ENCODE measurements at regions not wholly inside any gene's neighbourhood (a gene's known extent, or its start where the extent isn't known, plus 50 kb on each side); places are given as distances from the start of the nearest gene placed in this dataset.
A peak's percentile ranks its signal among the peaks of the same experiment; 100 is the strongest.

DNA sequence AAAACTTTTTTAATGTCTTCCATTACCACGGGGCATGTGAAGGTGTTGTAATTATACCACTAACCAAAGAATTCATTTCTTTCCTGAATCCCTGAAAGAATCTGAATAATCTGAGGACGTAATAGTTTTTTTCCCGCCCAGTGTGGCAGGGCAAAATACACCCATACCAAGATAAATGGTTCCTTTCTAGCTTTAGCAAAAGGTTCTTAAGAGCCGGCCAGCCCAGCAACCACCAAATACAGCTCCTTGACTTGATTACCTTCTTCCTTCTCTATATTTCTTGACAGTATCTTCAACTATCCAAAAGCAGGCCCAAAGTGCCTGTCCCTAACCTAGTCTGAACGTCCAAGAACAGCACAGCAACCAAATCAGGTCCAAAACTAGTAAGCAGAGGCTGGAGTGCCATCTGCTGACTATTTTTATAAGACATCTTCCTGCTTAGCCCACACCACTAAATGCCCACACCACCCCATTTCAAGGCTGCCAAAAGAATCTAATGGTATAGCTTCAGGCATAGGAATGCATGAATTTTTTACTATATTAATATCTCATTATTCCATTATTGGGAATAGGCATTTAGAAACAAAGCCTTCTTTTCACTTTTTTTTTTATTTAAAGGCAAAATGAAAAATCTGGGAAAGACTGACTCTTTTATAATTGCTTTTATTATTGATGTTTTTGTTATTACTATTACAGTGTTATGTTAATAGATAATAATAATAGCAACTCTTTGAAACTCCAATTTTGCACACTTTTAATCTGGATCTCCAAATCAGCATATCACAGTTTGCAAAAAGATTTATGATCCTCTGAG lies 524.4 kb downstream of the MED13L start:
- Histone ChIP-seq H3K9ac (ENCODE audit: low read depth in 1 of 2, low read length in 2 of 2) (no peak overlapping the region), H3K9me3 (ENCODE audit: control insufficient read depth in 4 of 4, low read length in 3 of 4) (no peaks in the 10 kb centered on the region), H3K27ac (ENCODE audit: low read depth in 1 of 2, low read length in 2 of 2) (no peak overlapping the region), H3K27me3 (ENCODE audit: control insufficient read depth in 4 of 4, insufficient read depth in 4 of 4, low read length in 3 of 4) (peaks cover 0 to 4% (median 1%) of the 10 kb centered on the region in 4 donors), H3K36me3 (ENCODE audit: control insufficient read depth in 4 of 4, insufficient read depth in 3 of 4, low read depth in 1 of 4, low read length in 3 of 4) (no peaks in the 10 kb centered on the region), H3K4me3 (ENCODE audit: low read depth in 1 of 3, low read length in 3 of 3) (no peak overlapping the region), H3K4me1 (ENCODE audit: control insufficient read depth in 4 of 4, insufficient read depth in 4 of 4, low read length in 3 of 4) (no peaks in the 10 kb centered on the region)
- peak; percentile 68 for TF ChIP-seq CTCF (IDR thresholded peaks at IDR 0.05; ENCODE audit: low read depth, low read length, missing input control)
- TF ChIP-seq, protein P1, sequence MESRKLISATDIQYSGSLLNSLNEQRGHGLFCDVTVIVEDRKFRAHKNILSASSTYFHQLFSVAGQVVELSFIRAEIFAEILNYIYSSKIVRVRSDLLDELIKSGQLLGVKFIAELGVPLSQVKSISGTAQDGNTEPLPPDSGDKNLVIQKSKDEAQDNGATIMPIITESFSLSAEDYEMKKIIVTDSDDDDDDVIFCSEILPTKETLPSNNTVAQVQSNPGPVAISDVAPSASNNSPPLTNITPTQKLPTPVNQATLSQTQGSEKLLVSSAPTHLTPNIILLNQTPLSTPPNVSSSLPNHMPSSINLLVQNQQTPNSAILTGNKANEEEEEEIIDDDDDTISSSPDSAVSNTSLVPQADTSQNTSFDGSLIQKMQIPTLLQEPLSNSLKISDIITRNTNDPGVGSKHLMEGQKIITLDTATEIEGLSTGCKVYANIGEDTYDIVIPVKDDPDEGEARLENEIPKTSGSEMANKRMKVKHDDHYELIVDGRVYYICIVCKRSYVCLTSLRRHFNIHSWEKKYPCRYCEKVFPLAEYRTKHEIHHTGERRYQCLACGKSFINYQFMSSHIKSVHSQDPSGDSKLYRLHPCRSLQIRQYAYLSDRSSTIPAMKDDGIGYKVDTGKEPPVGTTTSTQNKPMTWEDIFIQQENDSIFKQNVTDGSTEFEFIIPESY (IDR thresholded peaks at IDR 0.05) = no peak
- peak; percentile 88 to 93 for TF ChIP-seq RAD21 (IDR thresholded peaks at IDR 0.05)
- DNase-seq (ENCODE audit: low spot score) = peak; percentile 37
- WGBS = 66% methylated on average over 5 of the region's 5 CpGs

DNA sequence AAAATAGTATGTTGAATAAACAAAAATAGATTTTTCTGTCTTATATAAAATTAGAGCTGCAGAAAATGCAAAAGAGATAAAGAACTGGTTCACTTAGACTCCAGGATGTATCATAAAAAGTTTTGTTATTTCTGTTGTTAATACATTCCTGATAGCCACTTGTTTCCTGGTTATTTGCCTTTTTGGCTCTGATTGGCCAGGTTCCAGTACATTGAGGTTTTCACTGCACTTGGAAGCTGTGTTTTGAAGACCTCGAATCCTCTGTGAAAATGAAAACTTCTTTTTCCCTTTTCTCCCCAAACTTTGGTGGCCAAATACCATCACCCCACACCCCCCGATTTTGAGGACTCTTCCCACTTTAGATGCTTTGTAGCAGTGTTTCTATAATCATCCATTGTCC lies 525.3 kb downstream of the MED13L start:
- Histone ChIP-seq H3K36me3 (ENCODE audit: control insufficient read depth in 4 of 4, insufficient read depth in 3 of 4, low read depth in 1 of 4, low read length in 3 of 4) (no peaks in the 10 kb centered on the region), H3K27me3 (ENCODE audit: control insufficient read depth in 4 of 4, insufficient read depth in 4 of 4, low read length in 3 of 4) (peaks cover 0 to 3% (median 0%) of the 10 kb centered on the region in 4 donors), H3K9ac (ENCODE audit: low read depth in 1 of 2, low read length in 2 of 2) (no peak overlapping the region), H3K4me1 (ENCODE audit: control insufficient read depth in 4 of 4, insufficient read depth in 4 of 4, low read length in 3 of 4) (no peaks in the 10 kb centered on the region), H3K9me3 (ENCODE audit: control insufficient read depth in 4 of 4, low read length in 3 of 4) (no peaks in the 10 kb centered on the region), H3K27ac (ENCODE audit: low read depth in 1 of 2, low read length in 2 of 2) (no peak overlapping the region), H3K4me3 (ENCODE audit: low read depth in 1 of 3, low read length in 3 of 3) (no peak overlapping the region)
- TF ChIP-seq YY1 (IDR thresholded peaks at IDR 0.05) = no peak
- no peak for TF ChIP-seq HNF4A (conservative IDR thresholded peaks at IDR 0.05)
- no peak for TF ChIP-seq EGR1 (IDR thresholded peaks at IDR 0.05; ENCODE audit: low read depth in 2 of 2)
- TF ChIP-seq CTCF (IDR thresholded peaks at IDR 0.05; ENCODE audit: low read depth, low read length, missing input control) = no peak
- no peak for TF ChIP-seq ATF3 (IDR thresholded peaks at IDR 0.05)
- TF ChIP-seq, protein P1 (IDR thresholded peaks at IDR 0.05) = no peak
- no peak for TF ChIP-seq FOXA1 (IDR thresholded peaks at IDR 0.05)
- TF ChIP-seq RXRA (IDR thresholded peaks at IDR 0.05) = no peak
- no peak for TF ChIP-seq GABPA (IDR thresholded peaks at IDR 0.05 in 1 of 2, conservative IDR thresholded peaks at IDR 0.05 in 1 of 2)
- TF ChIP-seq JUND (IDR thresholded peaks at IDR 0.05) = no peak
- no peak for TF ChIP-seq MAX (IDR thresholded peaks at IDR 0.05)
- TF ChIP-seq TAF1 (conservative IDR thresholded peaks at IDR 0.05) = no peak
- no peak for TF ChIP-seq FOXA2 (IDR thresholded peaks at IDR 0.05)
- TF ChIP-seq RAD21 (IDR thresholded peaks at IDR 0.05) = no peak
- no peak for TF ChIP-seq SP1 (IDR thresholded peaks at IDR 0.05)
- TF ChIP-seq NR2F2 (IDR thresholded peaks at IDR 0.05) = no peak
- TF ChIP-seq HNF4G (IDR thresholded peaks at IDR 0.05) = no peak
- TF ChIP-seq, protein P2, sequence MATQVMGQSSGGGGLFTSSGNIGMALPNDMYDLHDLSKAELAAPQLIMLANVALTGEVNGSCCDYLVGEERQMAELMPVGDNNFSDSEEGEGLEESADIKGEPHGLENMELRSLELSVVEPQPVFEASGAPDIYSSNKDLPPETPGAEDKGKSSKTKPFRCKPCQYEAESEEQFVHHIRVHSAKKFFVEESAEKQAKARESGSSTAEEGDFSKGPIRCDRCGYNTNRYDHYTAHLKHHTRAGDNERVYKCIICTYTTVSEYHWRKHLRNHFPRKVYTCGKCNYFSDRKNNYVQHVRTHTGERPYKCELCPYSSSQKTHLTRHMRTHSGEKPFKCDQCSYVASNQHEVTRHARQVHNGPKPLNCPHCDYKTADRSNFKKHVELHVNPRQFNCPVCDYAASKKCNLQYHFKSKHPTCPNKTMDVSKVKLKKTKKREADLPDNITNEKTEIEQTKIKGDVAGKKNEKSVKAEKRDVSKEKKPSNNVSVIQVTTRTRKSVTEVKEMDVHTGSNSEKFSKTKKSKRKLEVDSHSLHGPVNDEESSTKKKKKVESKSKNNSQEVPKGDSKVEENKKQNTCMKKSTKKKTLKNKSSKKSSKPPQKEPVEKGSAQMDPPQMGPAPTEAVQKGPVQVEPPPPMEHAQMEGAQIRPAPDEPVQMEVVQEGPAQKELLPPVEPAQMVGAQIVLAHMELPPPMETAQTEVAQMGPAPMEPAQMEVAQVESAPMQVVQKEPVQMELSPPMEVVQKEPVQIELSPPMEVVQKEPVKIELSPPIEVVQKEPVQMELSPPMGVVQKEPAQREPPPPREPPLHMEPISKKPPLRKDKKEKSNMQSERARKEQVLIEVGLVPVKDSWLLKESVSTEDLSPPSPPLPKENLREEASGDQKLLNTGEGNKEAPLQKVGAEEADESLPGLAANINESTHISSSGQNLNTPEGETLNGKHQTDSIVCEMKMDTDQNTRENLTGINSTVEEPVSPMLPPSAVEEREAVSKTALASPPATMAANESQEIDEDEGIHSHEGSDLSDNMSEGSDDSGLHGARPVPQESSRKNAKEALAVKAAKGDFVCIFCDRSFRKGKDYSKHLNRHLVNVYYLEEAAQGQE (IDR thresholded peaks at IDR 0.05) = no peak
- 54% methylated on average over 2 of the region's 2 CpGs for WGBS
- no peak for DNase-seq (ENCODE audit: low spot score)

Measured in liver (tissue), 8 donors.